PC-3 (cell line): ENCODE measurements at regions not wholly inside any gene's neighbourhood (a gene's known extent, or its start where the extent isn't known, plus 50 kb on each side); places are given as distances from the start of the nearest gene placed in this dataset.

Source experiments
- ATAC-seq: fragments of 200-7000 bp; cut with Tn5 transposase; 2 replicates; pipeline ENCODE4 v1.9.1; 2020; ENCODE audit warnings: mild to moderate bottlenecking, moderate library complexity
- BruUV-seq: library from RNA; stranded (reverse); fragments of 400-500 nt; replicated peaks from 2 replicates; lab custom pipeline; 2021; lab: Mats Ljungman, UMichigan
- CTCF ChIA-PET: fragments of 300-600 bp; sonication (Branson Sonifier 250); formaldehyde crosslinking; loops from one replicate; lab custom pipeline; 2022; ENCODE audit warnings: antibody characterized with exemption; lab: Charles Lee
- POLR2A ChIA-PET: fragments of 300-600 bp; sonication (Branson Sonifier 250); formaldehyde crosslinking; loops from one replicate; lab custom pipeline; 2022; ENCODE audit warnings: antibody characterized with exemption; ENCODE audit not compliant: unreplicated experiment; lab: Charles Lee
- DNase-seq: peaks from one replicate; pipeline ENCODE4 v3.0.0-alpha.2; 2015
- H2AFZ ChIP-seq: fragments of 300-600 bp; sonication (generic); 2 replicates; pipeline ENCODE4 v1.6.0; 2016; ENCODE audit warnings: antibody characterized with exemption, low read length
- H3F3A ChIP-seq: fragments of 300-600 bp; sonication (generic); one replicate; pipeline ENCODE4 v1.6.0; 2017; ENCODE audit warnings: antibody characterized with exemption, low read length, control low read depth, mild to moderate bottlenecking; ENCODE audit not compliant: unreplicated experiment
- H3K27ac ChIP-seq: fragments of 300-600 bp; sonication (generic); 2 replicates; pipeline ENCODE4 v1.5.1; 2016; ENCODE audit warnings: mild to moderate bottlenecking, low read length
- H3K27me3 ChIP-seq: fragments of 300-600 bp; sonication (generic); 2 replicates; pipeline ENCODE4 v1.6.1; 2016; ENCODE audit warnings: low read length, mixed read lengths
- H3K36me3 ChIP-seq: fragments of 300-600 bp; sonication (generic); 2 replicates; pipeline ENCODE4 v1.6.1; 2016; ENCODE audit warnings: low read depth, mixed run types, low read length, mixed read lengths
- H3K4me1 ChIP-seq: fragments of 300-600 bp; sonication (generic); 2 replicates; pipeline ENCODE4 v1.5.1; 2016; ENCODE audit warnings: low read length; ENCODE audit not compliant: insufficient read depth
- H3K4me2 ChIP-seq: fragments of 300-600 bp; sonication (generic); 2 replicates; pipeline ENCODE4 v1.6.0; 2016; ENCODE audit warnings: low read length
- H3K4me3 ChIP-seq: fragments of 300-600 bp; sonication (generic); 2 replicates; pipeline ENCODE4 v1.5.1; 2016; ENCODE audit warnings: mild to moderate bottlenecking, low read length, mixed read lengths
- H3K79me2 ChIP-seq: fragments of 300-600 bp; sonication (generic); 2 replicates; pipeline ENCODE4 v1.6.1; 2017; ENCODE audit warnings: low read length, mixed read lengths
- H3K9ac ChIP-seq: fragments of 300-600 bp; sonication (generic); 2 replicates; pipeline ENCODE4 v1.6.0; 2016; ENCODE audit warnings: mild to moderate bottlenecking, low read length
- H3K9me2 ChIP-seq: fragments of 300-600 bp; sonication (generic); replicated peaks from 2 replicates; pipeline ENCODE4 v1.6.1; 2016; ENCODE audit warnings: mixed run types, low read length, mixed read lengths
- H3K9me3 ChIP-seq: fragments of 300-600 bp; sonication (generic); 2 replicates; pipeline ENCODE4 v1.6.1; 2016; ENCODE audit warnings: low read length, mixed read lengths
- H4K20me1 ChIP-seq: fragments of 300-600 bp; sonication (generic); 2 replicates; pipeline ENCODE4 v1.6.1; 2016; ENCODE audit warnings: low read length, mixed read lengths
- EZH2 ChIP-seq: fragments of 300-600 bp; sonication (generic); IDR thresholded peaks from one replicate; pipeline ENCODE4 v1.6.1; 2017; ENCODE audit warnings: antibody characterized with exemption, mild to moderate bottlenecking, low read length; ENCODE audit not compliant: unreplicated experiment
- EZH2phosphoT487 ChIP-seq: fragments of 300-600 bp; sonication (generic); IDR thresholded peaks from 2 replicates; pipeline ENCODE4 v1.6.1; 2018; ENCODE audit warnings: mild to moderate bottlenecking, antibody characterized with exemption, low read length, borderline replicate concordance
- intact Hi-C: fragments of 100-400 bp; cut with micrococcal nuclease; formaldehyde crosslinking; loops from 2 replicates; pipeline ENCODE4 v1.9.0; 2023
- TF ChIP-seq, protein P1 (sequence below): fragments of 300-600 bp; sonication (generic); conservative IDR thresholded peaks from 2 replicates; pipeline ENCODE4 v1.5.1; 2017; ENCODE audit warnings: antibody characterized with exemption, low read depth, mild to moderate bottlenecking, low read length

DNA sequence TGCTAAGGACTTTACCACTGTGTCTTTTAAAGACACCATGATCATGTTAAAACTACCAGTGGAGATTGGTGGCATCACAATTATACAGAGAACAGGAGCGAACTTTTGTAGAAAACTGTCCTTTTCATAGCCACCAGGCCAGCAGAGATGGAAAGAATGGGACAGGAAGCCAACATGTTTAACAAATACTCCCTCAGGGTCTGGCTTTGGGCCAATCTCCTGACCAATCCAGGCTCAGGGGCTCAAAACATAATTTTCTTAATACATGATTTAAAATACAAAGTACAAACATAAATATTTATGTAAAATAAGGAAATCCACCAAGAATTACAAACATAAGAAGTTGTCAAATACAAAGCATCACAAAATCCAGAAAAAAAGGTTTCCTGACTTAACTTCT lies 266.0 kb downstream of the VPS13C start:
- ATAC-seq (no peak), DNase-seq (peak; percentile 13)
- Histone ChIP-seq H3K4me1 (no peaks in the 10 kb centered on the region; the same call in 1 of the 2 replicates), H3K9ac (no peak overlapping the region), H3K27ac (no peak overlapping the region), H3K27me3 (peaks cover 23% of the 10 kb centered on the region), H3K79me2 (no peaks in the 10 kb centered on the region), H3K4me3 (no peak overlapping the region), H3K9me3 (no peaks in the 10 kb centered on the region), H3K36me3 (no peaks in the 10 kb centered on the region), H3F3A (no peaks in the 10 kb centered on the region), H3K9me2 (no peaks in the 10 kb centered on the region), H4K20me1 (no peaks in the 10 kb centered on the region), H3K4me2 (no peak overlapping the region), H2AFZ (no peak overlapping the region)
- CTCF ChIA-PET, result no interaction called here
- intact Hi-C loops, result no loop called here
- TF ChIP-seq EZH2phosphoT487, result no peak
- TF ChIP-seq, protein P1, sequence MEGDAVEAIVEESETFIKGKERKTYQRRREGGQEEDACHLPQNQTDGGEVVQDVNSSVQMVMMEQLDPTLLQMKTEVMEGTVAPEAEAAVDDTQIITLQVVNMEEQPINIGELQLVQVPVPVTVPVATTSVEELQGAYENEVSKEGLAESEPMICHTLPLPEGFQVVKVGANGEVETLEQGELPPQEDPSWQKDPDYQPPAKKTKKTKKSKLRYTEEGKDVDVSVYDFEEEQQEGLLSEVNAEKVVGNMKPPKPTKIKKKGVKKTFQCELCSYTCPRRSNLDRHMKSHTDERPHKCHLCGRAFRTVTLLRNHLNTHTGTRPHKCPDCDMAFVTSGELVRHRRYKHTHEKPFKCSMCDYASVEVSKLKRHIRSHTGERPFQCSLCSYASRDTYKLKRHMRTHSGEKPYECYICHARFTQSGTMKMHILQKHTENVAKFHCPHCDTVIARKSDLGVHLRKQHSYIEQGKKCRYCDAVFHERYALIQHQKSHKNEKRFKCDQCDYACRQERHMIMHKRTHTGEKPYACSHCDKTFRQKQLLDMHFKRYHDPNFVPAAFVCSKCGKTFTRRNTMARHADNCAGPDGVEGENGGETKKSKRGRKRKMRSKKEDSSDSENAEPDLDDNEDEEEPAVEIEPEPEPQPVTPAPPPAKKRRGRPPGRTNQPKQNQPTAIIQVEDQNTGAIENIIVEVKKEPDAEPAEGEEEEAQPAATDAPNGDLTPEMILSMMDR, result no peak
- no peak for TF ChIP-seq EZH2
- POLR2A ChIA-PET, result no interaction called here
- BruUV-seq, result no TSS peak

DNA sequence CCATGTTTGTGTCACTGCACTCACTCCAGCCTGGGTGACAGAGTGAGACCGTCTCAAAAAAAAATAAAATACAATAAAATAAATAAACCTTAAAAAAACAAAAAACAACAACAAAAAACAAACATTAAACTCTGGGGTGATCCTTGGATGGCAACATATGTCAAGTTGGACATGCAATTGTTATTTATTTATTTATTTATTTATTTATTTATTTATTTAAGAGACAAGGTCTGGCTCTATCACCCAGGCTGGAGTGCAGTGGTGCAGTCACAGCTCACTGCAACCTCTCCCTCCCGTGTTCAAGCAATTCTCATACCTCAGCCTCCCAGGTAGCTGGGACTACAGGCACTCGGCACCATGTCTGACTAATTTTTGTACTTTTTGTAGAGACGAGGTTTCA lies 275.5 kb downstream of the VPS13C start:
- ChIA-PET POLR2A (no interaction called here), CTCF (no interaction called here)
- H3K36me3 ChIP-seq, result no peaks in the 10 kb centered on the region
- peaks cover 22% of the 10 kb centered on the region for H3K27me3 ChIP-seq
- no peak overlapping the region for H3K27ac ChIP-seq
- no peak overlapping the region for H3K9ac ChIP-seq
- TF ChIP-seq EZH2phosphoT487, result no peak
- no peak overlapping the region for H3K4me3 ChIP-seq
- intact Hi-C loops, result no loop called here
- H4K20me1 ChIP-seq, result no peaks in the 10 kb centered on the region
- H3F3A ChIP-seq, result no peaks in the 10 kb centered on the region
- DNase-seq (no peak), ATAC-seq (no peak)
- no peak overlapping the region for H3K4me2 ChIP-seq
- H2AFZ ChIP-seq, result no peak overlapping the region
- H3K9me2 ChIP-seq, result no peaks in the 10 kb centered on the region
- no peaks in the 10 kb centered on the region for H3K4me1 ChIP-seq
- H3K9me3 ChIP-seq, result no peaks in the 10 kb centered on the region
- no peaks in the 10 kb centered on the region for H3K79me2 ChIP-seq
- no TSS peak for BruUV-seq

DNA sequence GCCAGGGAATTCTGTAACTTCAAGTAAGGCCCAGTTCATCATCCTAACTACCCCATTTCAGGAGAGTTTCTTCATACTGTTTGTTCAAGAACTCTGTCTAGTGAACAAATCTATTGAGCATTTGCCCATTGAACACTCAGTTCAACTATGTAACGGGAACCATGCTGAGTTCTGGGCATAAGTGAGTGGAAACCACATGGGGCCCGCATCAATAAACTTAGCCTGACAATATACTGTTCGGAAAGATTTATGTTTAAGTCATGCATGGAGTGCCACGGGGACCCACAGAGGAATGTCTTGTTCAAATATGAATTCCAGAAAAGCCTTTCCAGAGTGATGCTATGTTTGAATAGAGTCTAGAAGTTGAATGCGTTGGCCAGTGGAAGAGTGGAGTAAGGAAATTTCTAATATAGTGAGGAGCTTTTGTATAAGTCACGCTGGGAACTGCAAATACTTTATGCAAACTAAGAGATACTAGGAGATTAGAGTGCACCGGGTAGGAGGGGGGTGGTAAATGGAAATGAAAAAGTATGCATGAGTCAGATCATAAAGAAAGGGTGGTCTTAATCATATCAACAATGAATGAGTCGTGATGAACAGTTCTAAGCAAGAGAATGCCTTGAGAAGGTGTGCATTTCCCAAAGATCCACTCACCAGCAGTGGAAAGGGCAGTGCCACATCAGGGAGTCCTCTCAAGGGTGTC lies 279.8 kb downstream of the VPS13C start:
- POLR2A ChIA-PET, result no interaction called here

More for the DNA sequence above, 279.8 kb downstream of the VPS13C start:
- BruUV-seq, result no TSS peak
- TF ChIP-seq, protein P1, result no peak
- TF ChIP-seq EZH2phosphoT487, result no peak
- TF ChIP-seq EZH2, result no peak
- H2AFZ ChIP-seq, result no peak overlapping the region
- no peak for ATAC-seq
- H3K4me2 ChIP-seq, result no peak overlapping the region
- CTCF ChIA-PET, result no interaction called here
- H4K20me1 ChIP-seq, result no peaks in the 10 kb centered on the region
- no peak overlapping the region for H3K4me3 ChIP-seq
- H3K9ac ChIP-seq, result no peak overlapping the region
- no peaks in the 10 kb centered on the region for H3K4me1 ChIP-seq
- H3K27me3 ChIP-seq, result peaks cover 57% of the 10 kb centered on the region
- no peaks in the 10 kb centered on the region for H3K36me3 ChIP-seq
- no peak for DNase-seq
- intact Hi-C loops, result no loop called here
- H3K9me2 ChIP-seq, result no peaks in the 10 kb centered on the region
- H3K27ac ChIP-seq, result no peak overlapping the region
- H3K79me2 ChIP-seq, result no peaks in the 10 kb centered on the region
- no peaks in the 10 kb centered on the region for H3K9me3 ChIP-seq
- no peaks in the 10 kb centered on the region for H3F3A ChIP-seq
